ENCODE measurements at regions not wholly inside any gene's neighbourhood (a gene's known extent, or its start where the extent isn't known, plus 50 kb on each side); places are given as distances from the start of the nearest gene placed in this dataset.

DNA sequence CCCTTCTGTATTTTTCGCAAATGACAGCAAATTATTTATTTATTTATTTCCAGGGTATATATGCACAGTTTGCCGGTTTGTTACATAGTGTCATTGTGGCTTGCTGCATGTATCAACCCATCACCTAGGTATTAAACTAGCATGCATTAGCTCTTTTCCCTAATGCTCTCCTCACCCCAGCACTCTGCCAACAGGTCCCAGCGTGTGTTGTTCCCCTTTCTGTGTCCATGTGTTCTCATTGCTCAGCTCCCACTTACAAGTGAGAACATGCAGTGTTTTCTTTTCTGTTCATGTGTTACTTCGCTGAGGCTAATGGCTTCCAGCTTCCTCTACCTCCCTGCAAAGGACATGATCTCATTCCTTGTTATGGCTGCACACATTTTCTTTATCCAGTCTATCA lies 592.3 kb downstream of the TRIB2 start:
- in situ Hi-C loops (cut with MboI) = no loop called here
- ATAC-seq = no peak
- TF ChIP-seq ZNF398 (CRISPR knock-in tag; IDR thresholded peaks at IDR 0.05) (no peak), FUS (optimal IDR thresholded peaks at IDR 0.05; ENCODE audit: low read depth, low read length) (no peak), TCFL5 (CRISPR knock-in tag; conservative IDR thresholded peaks at IDR 0.05) (no peak), E2F3 (CRISPR knock-in tag; IDR thresholded peaks at IDR 0.05) (no peak), ZC3H8 (IDR thresholded peaks at IDR 0.05) (no peak), E2F6 (IDR thresholded peaks at IDR 0.05; ENCODE audit: borderline replicate concordance in 1 of 2, extremely low read depth in 1 of 2, insufficient read depth in 1 of 2, insufficient read length in 1 of 2, low read depth in 1 of 2, low read length in 1 of 2, poor library complexity in 1 of 2, severe bottlenecking in 1 of 2) (no peak), RERE (CRISPR knock-in tag; IDR thresholded peaks at IDR 0.05; ENCODE audit: borderline replicate concordance) (no peak), ZNF76 (CRISPR knock-in tag; IDR thresholded peaks at IDR 0.05; ENCODE audit: borderline replicate concordance) (no peak), ZBTB17 (CRISPR knock-in tag; IDR thresholded peaks at IDR 0.05) (no peak), SAFB2 (IDR thresholded peaks at IDR 0.05; ENCODE audit: borderline replicate concordance, low read depth, low read length, severe bottlenecking) (no peak)
- TF ChIP-seq, protein P1, sequence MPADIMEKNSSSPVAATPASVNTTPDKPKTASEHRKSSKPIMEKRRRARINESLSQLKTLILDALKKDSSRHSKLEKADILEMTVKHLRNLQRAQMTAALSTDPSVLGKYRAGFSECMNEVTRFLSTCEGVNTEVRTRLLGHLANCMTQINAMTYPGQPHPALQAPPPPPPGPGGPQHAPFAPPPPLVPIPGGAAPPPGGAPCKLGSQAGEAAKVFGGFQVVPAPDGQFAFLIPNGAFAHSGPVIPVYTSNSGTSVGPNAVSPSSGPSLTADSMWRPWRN (IDR thresholded peaks at IDR 0.05; ENCODE audit: low read depth) = no peak

More for the DNA sequence above, 592.3 kb downstream of the TRIB2 start:
- Histone ChIP-seq H3K9ac (ENCODE audit: insufficient read depth in 1 of 2, low read depth in 2 of 2, low read length in 2 of 2) (no peak overlapping the region), H2AFZ (ENCODE audit: low read depth, low read length) (no peak overlapping the region), H3K27me3 (ENCODE audit: control insufficient read depth in 2 of 2, insufficient read depth in 2 of 2, low read length in 2 of 2) (no peaks in the 10 kb centered on the region), H3K79me2 (ENCODE audit: control insufficient read depth, insufficient read depth, low read length) (no peaks in the 10 kb centered on the region), H3K4me1 (replicated peaks in 1 of 2; ENCODE audit: control insufficient read depth in 2 of 2, insufficient read depth in 2 of 2, low read length in 2 of 2) (no peaks in the 10 kb centered on the region), H4K20me1 (replicated peaks; ENCODE audit: control insufficient read depth, insufficient read depth, low read length) (no peaks in the 10 kb centered on the region), H3K4me3 (no peak overlapping the region), H3K9me1 (ENCODE audit: control insufficient read depth, insufficient read depth, low read length) (no peaks in the 10 kb centered on the region), H3K36me3 (ENCODE audit: control insufficient read depth, insufficient read depth, low read length) (no peaks in the 10 kb centered on the region), H3K9me3 (replicated peaks; ENCODE audit: control insufficient read depth, insufficient read depth, low read depth, low read length) (no peaks in the 10 kb centered on the region), H3K4me2 (ENCODE audit: insufficient read depth, low read length) (no peak overlapping the region), H3K27ac (ENCODE audit: extremely low read depth, low read depth, low read length) (no peak overlapping the region)
- POLR2A ChIA-PET = no interaction called here
- WGBS (ENCODE audit: insufficient coverage, low coverage, missing lambda C conversion rate) = 3% methylated on average over 4 of the region's 4 CpGs
- intact Hi-C loops (cut with micrococcal nuclease) = no loop called here
- no TSS peak for BruUV-seq (replicated peaks)
- no peak for DNase-seq (ENCODE audit: extremely low read depth in 1 of 4, low spot score in 3 of 4)
- CTCF ChIA-PET (ENCODE audit: low intra/inter-chr PET ratio) = no interaction called here
- FAIRE-seq = no peak
